Adrenal gland (tissue), 9 donors: ENCODE measurements at regions not wholly inside any gene's neighbourhood (a gene's known extent, or its start where the extent isn't known, plus 50 kb on each side); places are given as distances from the start of the nearest gene placed in this dataset.

Experiments
- DNase-seq, 7 donors: peaks; one replicate each; pipeline ENCODE4 v3.0.0-alpha.2; 2019 to 2020
- H3K27ac ChIP-seq, 5 donors: fragments of 200-600 bp; sonication (generic) in 4 of 5; 1 replicate in 3 of 5; 2 replicates in 2 of 5; pipeline versions ENCODE4 v1.5.1 to v1.8.0; 2016 to 2020; ENCODE audit warnings: mild to moderate bottlenecking in 1 of 5
- H3K27me3 ChIP-seq: fragments of 200-600 bp; 2 replicates; pipeline ENCODE4 v1.8.0; 2021
- H3K36me3 ChIP-seq, 2 donors: fragments of 200-600 bp; replicated peaks in 1 of 2; 1 replicate in 1 of 2; 2 replicates in 1 of 2; pipeline versions ENCODE4 v1.5.1 to v1.8.0; 2018 to 2022
- H3K4me1 ChIP-seq, 2 donors: fragments of 200-600 bp; replicated peaks in 1 of 2; 1 replicate in 1 of 2; 2 replicates in 1 of 2; pipeline versions ENCODE4 v1.5.1 to v1.8.0; 2018 to 2021
- H3K4me3 ChIP-seq, 4 donors: fragments of 200-600 bp; sonication (generic) in 3 of 4; one replicate each; pipeline ENCODE4 v1.5.1; 2016 to 2018
- H3K9me3 ChIP-seq, 3 donors: fragments of 200-600 bp; sonication (generic) in 1 of 3; replicated peaks in 1 of 3; 1 replicate in 2 of 3; 2 replicates in 1 of 3; pipeline versions ENCODE4 v1.5.1 to v1.8.0; 2016 to 2021
- CTCF ChIP-seq, 6 experiments: fragments of 450-650 bp in 4 of 6; fragments of 200-600 bp in 2 of 6; sonication (generic) in 1 of 6; IDR thresholded peaks; 1 replicate in 5 of 6; 2 replicates in 1 of 6; pipeline versions ENCODE4 v1.5.1 to v1.8.0; 2016 to 2021; ENCODE audit warnings: antibody characterized with exemption in 6 of 6, mild to moderate bottlenecking in 2 of 6, moderate library complexity in 1 of 6
- POLR2A ChIP-seq, 2 donors: fragments of 450-650 bp; IDR thresholded peaks; one replicate each; pipeline ENCODE4 v1.6.1; 2017; ENCODE audit warnings: antibody characterized with exemption in 2 of 2, mild to moderate bottlenecking in 2 of 2, moderate library complexity in 1 of 2
- WGBS, 4 donors: extraction: QIAGEN DNeasy Blood & Tissue Kit in 2 of 4; methylation state at CpG; one replicate each; pipeline versions ENCODE4 v1.1.5 to v1.1.7; 2013 to 2017; 5-methylcytosine and 5-hydroxymethylcytosine counted together
- intact Hi-C, 2 donors: fragments of 100-400 bp; cut with DNase I; formaldehyde crosslinking; loops; one replicate each; pipeline versions ENCODE4 v1.14.1 to v1.15.0; 2022 to 2023
- donor health status: healthy with polysubstance abuse.
- donor health status: Bipolar disorder and iron deficiency.
- donor health status: DM: yes; HTN: yes; CAD: no.
- donor health status: DM: no; HTN: no; CAD: no.
- donor health status: DM: no; HTN: no; CAD: no.

GRCh38 chr5:35405938-35406337, 175.7 kb upstream of the PRLR start:
- no peaks in the 10 kb centered on the region for H3K27me3 ChIP-seq

GRCh38 chr5:35404701-35405100, 174.4 kb upstream of the PRLR start:
- 90 to 96% (median 95%) methylated on average over 9 of the region's 9 CpGs for WGBS, 4 donors
- TF ChIP-seq CTCF (IDR thresholded peaks at IDR 0.05), result no peak
- TF ChIP-seq POLR2A (IDR thresholded peaks at IDR 0.05), result no peak
- intact Hi-C loops, result no loop called here

More at GRCh38 chr5:35405938-35406337, 175.7 kb upstream of the PRLR start:
- Histone ChIP-seq H3K36me3 (no peaks in the 10 kb centered on the region), H3K27ac (no peak overlapping the region), H3K4me3 (no peak overlapping the region), H3K9me3 (no peaks in the 10 kb centered on the region), H3K4me1 (no peaks in the 10 kb centered on the region)
- intact Hi-C loops, result no loop called here
- TF ChIP-seq POLR2A (IDR thresholded peaks at IDR 0.05), result no peak
- TF ChIP-seq CTCF (IDR thresholded peaks at IDR 0.05), result no peak
- DNase-seq, result no peak
- WGBS, 4 donors, result 92 to 97% (median 94%) methylated on average over 14 to 15 of the region's 15 CpGs

GRCh38 chr5:35393901-35394300, 163.6 kb upstream of the PRLR start:
- TF ChIP-seq CTCF (IDR thresholded peaks at IDR 0.05) (no peak), POLR2A (IDR thresholded peaks at IDR 0.05) (no peak)
- no peak overlapping the region for H3K4me3 ChIP-seq
- 65 to 91% (median 82%) methylated on average over 4 of the region's 4 CpGs for WGBS, 4 donors

More at GRCh38 chr5:35404701-35405100, 174.4 kb upstream of the PRLR start:
- Histone ChIP-seq H3K4me1 (no peaks in the 10 kb centered on the region), H3K4me3 (no peak overlapping the region), H3K27me3 (no peaks in the 10 kb centered on the region), H3K9me3 (no peaks in the 10 kb centered on the region), H3K27ac (no peak overlapping the region), H3K36me3 (no peaks in the 10 kb centered on the region)
- no peak for DNase-seq

GRCh38 chr5:35384658-35385057, 154.4 kb upstream of the PRLR start:
- WGBS, 4 donors, result 93 to 100% (median 98%) methylated on average over 1 to 2 of the region's 2 CpGs
- no peak for DNase-seq
- Histone ChIP-seq H3K4me3 (no peak overlapping the region), H3K27me3 (no peaks in the 10 kb centered on the region), H3K4me1 (no peaks in the 10 kb centered on the region), H3K27ac (no peak overlapping the region), H3K36me3 (no peaks in the 10 kb centered on the region), H3K9me3 (no peaks in the 10 kb centered on the region)
- TF ChIP-seq POLR2A (IDR thresholded peaks at IDR 0.05) (no peak), CTCF (IDR thresholded peaks at IDR 0.05) (no peak)
- intact Hi-C loops, result no loop called here

More at GRCh38 chr5:35393901-35394300, 163.6 kb upstream of the PRLR start:
- H3K9me3 ChIP-seq, result no peaks in the 10 kb centered on the region
- H3K36me3 ChIP-seq, result no peaks in the 10 kb centered on the region
- H3K4me1 ChIP-seq, result no peaks in the 10 kb centered on the region
- intact Hi-C loops, result no loop called here
- no peak overlapping the region for H3K27ac ChIP-seq
- DNase-seq, result no peak
- no peaks in the 10 kb centered on the region for H3K27me3 ChIP-seq
